MCF 10A (cell line): ENCODE measurements at regions not wholly inside any gene's neighbourhood (a gene's known extent, or its start where the extent isn't known, plus 50 kb on each side); places are given as distances from the start of the nearest gene placed in this dataset.

ENCODE experiments used
- BruUV-seq: library from RNA; stranded (reverse); fragments of 400-500 nt; replicated peaks from 2 replicates; lab custom pipeline; 2021; lab: Mats Ljungman, UMichigan
- CTCF ChIA-PET: fragments of 300-600 bp; sonication (Branson Sonifier 250); formaldehyde crosslinking; extraction: SDS; loops from one replicate; lab custom pipeline; 2021; ENCODE audit warnings: antibody characterized with exemption, inconsistent platforms; lab: Yijun Ruan, JAX
- POLR2A ChIA-PET: fragments of 300-600, 350-650 bp; sonication (Branson Sonifier 250); formaldehyde crosslinking; extraction: SDS; loops from one replicate; lab custom pipeline; 2020; ENCODE audit warnings: antibody characterized with exemption, inconsistent platforms; lab: Yijun Ruan, JAX
- DNase-seq: peaks from one replicate; pipeline ENCODE4 v3.0.0-alpha.2; 2018; ENCODE audit not compliant: unreplicated experiment
- H3K27ac Mint-ChIP-seq: one replicate; pipeline ENCODE4 v1.8.0; 2022; ENCODE audit warnings: mild to moderate bottlenecking, low read depth, mixed read lengths; ENCODE audit not compliant: unreplicated experiment
- H3K27me3 Mint-ChIP-seq: one replicate; pipeline ENCODE4 v1.8.0; 2022; ENCODE audit warnings: mixed read lengths; ENCODE audit not compliant: insufficient read depth, unreplicated experiment
- H3K36me3 Mint-ChIP-seq: one replicate; pipeline ENCODE4 v1.8.0; 2022; ENCODE audit warnings: mild to moderate bottlenecking, moderate library complexity, mixed read lengths; ENCODE audit not compliant: insufficient read depth, unreplicated experiment
- H3K4me1 Mint-ChIP-seq: one replicate; pipeline ENCODE4 v1.8.0; 2022; ENCODE audit warnings: mixed read lengths; ENCODE audit not compliant: insufficient read depth, unreplicated experiment
- H3K4me3 Mint-ChIP-seq: one replicate; pipeline ENCODE4 v1.8.0; 2022; ENCODE audit warnings: mild to moderate bottlenecking, moderate library complexity, mixed read lengths; ENCODE audit not compliant: unreplicated experiment
- H3K9me3 Mint-ChIP-seq: one replicate; pipeline ENCODE4 v1.8.0; 2022; ENCODE audit warnings: mixed read lengths; ENCODE audit not compliant: unreplicated experiment
- CTCF ChIP-seq: fragments of 200-600 bp; IDR thresholded peaks from one replicate; pipeline ENCODE4 v1.8.0; 2022; ENCODE audit warnings: antibody characterized with exemption, mild to moderate bottlenecking; ENCODE audit not compliant: unreplicated experiment
- intact Hi-C: fragments of 100-400 bp; cut with micrococcal nuclease; formaldehyde crosslinking; loops from 2 replicates; pipeline ENCODE4 v1.14.1; 2022

- no peak for TF ChIP-seq CTCF
- ChIA-PET CTCF (interaction anchor here (0.7 kb wide), 2 partner anchors 22 to 334 kb away, joined by 3 read pairs; no protein-coding TSS in a partner anchor), POLR2A (interaction anchor here (0.7 kb wide), 1 partner anchor 269 kb away, joined by 3 read pairs; no protein-coding TSS in a partner anchor)
- peaks cover 16% of the 10 kb centered on the region for H3K4me1 Mint-ChIP-seq
- peak overlapping the region; percentile 52 for H3K27ac Mint-ChIP-seq
- BruUV-seq, result no TSS peak
- no peaks in the 10 kb centered on the region for H3K9me3 Mint-ChIP-seq
- H3K4me3 Mint-ChIP-seq, result peak overlapping the region; percentile 66
- intact Hi-C loops, result no loop called here
- no peaks in the 10 kb centered on the region for H3K27me3 Mint-ChIP-seq
- no peaks in the 10 kb centered on the region for H3K36me3 Mint-ChIP-seq
- no peak for DNase-seq
These were observed 1285.6 kb upstream of the EYS start for GRCh38 chr6:66992660-66993059.

- no peak for TF ChIP-seq CTCF
- POLR2A ChIA-PET, result no interaction called here
- no TSS peak for BruUV-seq
- no peak overlapping the region for H3K4me3 Mint-ChIP-seq
- H3K9me3 Mint-ChIP-seq, result peaks cover 5% of the 10 kb centered on the region
- H3K27ac Mint-ChIP-seq, result no peak overlapping the region
- no peaks in the 10 kb centered on the region for H3K36me3 Mint-ChIP-seq
- H3K27me3 Mint-ChIP-seq, result no peaks in the 10 kb centered on the region
- CTCF ChIA-PET, result no interaction called here
- no peak for DNase-seq
- peaks cover under 1% of the 10 kb centered on the region for H3K4me1 Mint-ChIP-seq
- intact Hi-C loops, result no loop called here
These were observed 1279.9 kb upstream of the EYS start for GRCh38 chr6:66986940-66987339.

GRCh38 chr6:66985816-66986215 is 1278.8 kb upstream of the EYS start:
- POLR2A ChIA-PET, result no interaction called here
- H3K27ac Mint-ChIP-seq, result no peak overlapping the region
- DNase-seq, result no peak
- no peak for TF ChIP-seq CTCF
- CTCF ChIA-PET, result interaction anchor here (0.6 kb wide), 1 partner anchor 93 kb away, joined by 3 read pairs; no protein-coding TSS in a partner anchor
- BruUV-seq, result no TSS peak
- no peaks in the 10 kb centered on the region for H3K36me3 Mint-ChIP-seq
- intact Hi-C loops, result no loop called here
- no peaks in the 10 kb centered on the region for H3K4me1 Mint-ChIP-seq
- H3K4me3 Mint-ChIP-seq, result no peak overlapping the region
- peaks cover 5% of the 10 kb centered on the region for H3K9me3 Mint-ChIP-seq
- no peaks in the 10 kb centered on the region for H3K27me3 Mint-ChIP-seq

GRCh38 chr6:66970373-66970772 is 1263.3 kb upstream of the EYS start:
- no peak for DNase-seq
- no peaks in the 10 kb centered on the region for H3K27me3 Mint-ChIP-seq
- CTCF ChIA-PET, result interaction anchor here (0.6 kb wide), 1 partner anchor 345 kb away, joined by 4 read pairs; no protein-coding TSS in a partner anchor
- no peak overlapping the region for H3K4me3 Mint-ChIP-seq
- POLR2A ChIA-PET, result no interaction called here
- BruUV-seq, result no TSS peak
- H3K4me1 Mint-ChIP-seq, result no peaks in the 10 kb centered on the region
- TF ChIP-seq CTCF, result no peak
- intact Hi-C loops, result no loop called here
- no peaks in the 10 kb centered on the region for H3K9me3 Mint-ChIP-seq
- H3K27ac Mint-ChIP-seq, result no peak overlapping the region
- no peaks in the 10 kb centered on the region for H3K36me3 Mint-ChIP-seq
